ENCODE measurements at regions not wholly inside any gene's neighbourhood (a gene's known extent, or its start where the extent isn't known, plus 50 kb on each side); places are given as distances from the start of the nearest gene placed in this dataset.
A peak's percentile ranks its signal among the peaks of the same experiment; 100 is the strongest.

DNA sequence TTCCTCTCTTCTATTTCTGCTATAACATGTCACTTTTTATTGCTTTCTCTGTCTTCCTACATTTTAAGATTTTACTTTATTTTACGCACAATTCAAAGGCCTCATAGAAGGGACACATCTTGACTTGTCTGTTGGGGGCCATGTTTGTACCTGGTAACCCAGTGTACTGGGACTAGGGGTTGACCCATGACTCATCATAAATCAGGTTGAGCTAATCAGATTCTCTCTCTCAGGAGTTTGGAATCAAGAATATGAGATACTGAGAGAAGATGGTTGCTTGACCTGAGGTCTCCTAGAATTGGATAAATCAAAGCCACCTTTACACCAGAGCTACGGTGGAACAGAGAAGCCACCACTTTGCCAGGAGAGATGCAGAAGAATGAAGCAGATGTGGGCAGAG is 153.0 kb downstream of the UXS1 start:
- Histone ChIP-seq H3K9me3 (no peaks in the 10 kb centered on the region), H3K27ac (no peak overlapping the region), H3K4me1 (no peaks in the 10 kb centered on the region), H3K27me3 (no peaks in the 10 kb centered on the region), H3K36me3 (no peaks in the 10 kb centered on the region), H3K4me3 (no peak overlapping the region)
- no peak for DNase-seq
- TF ChIP-seq POLR2A (IDR thresholded peaks at IDR 0.05) = no peak
- TF ChIP-seq, protein P1, sequence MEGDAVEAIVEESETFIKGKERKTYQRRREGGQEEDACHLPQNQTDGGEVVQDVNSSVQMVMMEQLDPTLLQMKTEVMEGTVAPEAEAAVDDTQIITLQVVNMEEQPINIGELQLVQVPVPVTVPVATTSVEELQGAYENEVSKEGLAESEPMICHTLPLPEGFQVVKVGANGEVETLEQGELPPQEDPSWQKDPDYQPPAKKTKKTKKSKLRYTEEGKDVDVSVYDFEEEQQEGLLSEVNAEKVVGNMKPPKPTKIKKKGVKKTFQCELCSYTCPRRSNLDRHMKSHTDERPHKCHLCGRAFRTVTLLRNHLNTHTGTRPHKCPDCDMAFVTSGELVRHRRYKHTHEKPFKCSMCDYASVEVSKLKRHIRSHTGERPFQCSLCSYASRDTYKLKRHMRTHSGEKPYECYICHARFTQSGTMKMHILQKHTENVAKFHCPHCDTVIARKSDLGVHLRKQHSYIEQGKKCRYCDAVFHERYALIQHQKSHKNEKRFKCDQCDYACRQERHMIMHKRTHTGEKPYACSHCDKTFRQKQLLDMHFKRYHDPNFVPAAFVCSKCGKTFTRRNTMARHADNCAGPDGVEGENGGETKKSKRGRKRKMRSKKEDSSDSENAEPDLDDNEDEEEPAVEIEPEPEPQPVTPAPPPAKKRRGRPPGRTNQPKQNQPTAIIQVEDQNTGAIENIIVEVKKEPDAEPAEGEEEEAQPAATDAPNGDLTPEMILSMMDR (IDR thresholded peaks at IDR 0.05) = no peak

DNA sequence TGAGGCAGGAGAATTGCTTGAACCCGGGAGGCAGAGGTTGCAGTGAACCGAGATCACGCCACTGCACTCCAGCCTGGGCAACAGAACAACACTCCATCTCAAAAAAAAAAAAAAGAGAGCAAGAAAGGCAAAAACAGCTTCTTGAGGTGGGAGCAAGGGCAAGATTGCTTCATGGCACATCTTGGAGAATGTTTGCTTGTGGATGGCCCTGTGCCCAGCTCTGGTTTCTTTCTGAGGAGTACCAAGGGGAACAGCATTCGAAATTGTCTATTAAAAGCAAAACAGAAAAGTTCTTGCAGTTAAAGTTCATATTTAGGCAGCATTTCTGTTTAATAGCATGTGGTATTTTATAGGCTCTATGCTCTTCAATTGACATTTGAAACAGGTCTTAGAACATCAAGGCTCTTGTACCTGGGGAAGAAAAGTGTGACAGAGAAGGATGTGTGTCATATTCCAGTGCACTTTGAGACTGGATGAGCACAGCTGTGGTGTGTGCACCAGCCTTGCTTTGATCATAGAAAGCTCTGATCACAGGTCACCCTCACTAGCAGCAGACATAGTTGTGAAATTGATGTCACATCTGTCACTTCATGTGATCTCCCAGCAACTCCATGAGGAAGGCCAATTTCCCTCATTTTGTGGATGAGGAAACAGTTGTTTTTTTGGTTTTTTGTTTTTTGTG is 154.3 kb downstream of the UXS1 start:
- H3K4me3 ChIP-seq = no peak overlapping the region
- H3K27me3 ChIP-seq = no peaks in the 10 kb centered on the region
- TF ChIP-seq POLR2A (IDR thresholded peaks at IDR 0.05) = no peak
- TF ChIP-seq, protein P1 (IDR thresholded peaks at IDR 0.05) = no peak
- no peaks in the 10 kb centered on the region for H3K36me3 ChIP-seq
- H3K4me1 ChIP-seq = no peaks in the 10 kb centered on the region
- no peaks in the 10 kb centered on the region for H3K9me3 ChIP-seq
- peak in 1 of 3 donors; percentile 57 for DNase-seq
- H3K27ac ChIP-seq = no peak overlapping the region

DNA sequence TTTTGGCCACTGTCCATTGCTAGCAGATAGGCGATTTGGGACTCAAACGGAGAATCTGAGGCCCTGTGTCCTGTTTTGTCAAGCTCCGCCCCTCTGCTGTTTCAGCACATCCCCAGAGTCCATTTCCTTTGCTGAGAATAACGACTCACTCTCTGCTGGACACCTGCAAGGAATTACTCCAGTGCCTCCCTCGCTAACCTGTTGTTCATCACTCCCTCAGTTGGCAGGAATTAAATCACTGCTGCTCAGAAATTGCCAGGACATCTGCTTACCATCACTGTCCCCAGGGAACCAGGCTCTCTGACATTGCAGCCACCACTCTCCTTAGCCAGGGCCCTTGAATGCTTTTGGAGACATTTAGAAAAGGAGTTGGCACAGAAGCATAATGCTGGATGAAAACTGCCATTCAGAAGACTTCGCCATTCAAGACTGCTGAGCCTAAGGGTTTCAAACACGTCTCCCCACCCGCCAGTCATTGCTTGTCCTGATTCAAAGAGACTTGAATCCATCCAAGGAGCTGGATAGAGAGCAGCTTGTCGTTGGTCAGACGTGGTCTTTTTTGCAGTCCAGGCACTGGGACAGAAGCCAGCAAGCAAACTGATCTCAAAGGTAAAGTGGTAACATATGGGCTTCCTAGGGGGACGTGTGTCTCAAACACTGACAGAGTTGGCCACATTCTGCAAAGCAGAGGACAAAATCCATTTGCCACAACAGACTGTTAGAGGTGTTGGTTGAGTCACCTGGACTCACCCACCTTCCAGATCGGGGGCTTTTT is 155.3 kb downstream of the UXS1 start:
- no peak overlapping the region for H3K4me3 ChIP-seq
- TF ChIP-seq POLR2A (IDR thresholded peaks at IDR 0.05) = no peak
- TF ChIP-seq, protein P1 (IDR thresholded peaks at IDR 0.05) = no peak
- no peaks in the 10 kb centered on the region for H3K4me1 ChIP-seq
- no peak overlapping the region for H3K27ac ChIP-seq
- no peaks in the 10 kb centered on the region for H3K36me3 ChIP-seq
- no peaks in the 10 kb centered on the region for H3K9me3 ChIP-seq
- no peak for DNase-seq
- no peaks in the 10 kb centered on the region for H3K27me3 ChIP-seq

DNA sequence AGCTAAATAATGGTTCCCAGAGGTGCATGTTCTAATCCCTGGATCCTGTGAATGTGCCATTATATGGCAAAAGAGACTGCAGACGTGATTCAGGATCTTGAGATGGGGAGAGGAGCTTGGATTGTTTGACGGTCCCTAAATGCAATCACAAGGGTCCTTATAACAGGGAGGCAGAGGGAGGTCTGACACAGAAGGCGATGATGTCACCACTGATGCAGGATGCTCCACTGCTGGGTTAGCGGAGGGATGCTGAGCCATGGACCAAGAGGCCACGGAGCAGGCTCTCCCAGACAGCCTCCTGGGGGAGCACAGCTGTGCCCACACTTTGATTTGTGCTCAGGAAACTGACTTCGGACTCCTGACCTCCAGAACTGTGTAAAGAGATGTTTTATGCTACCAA is 156.2 kb downstream of the UXS1 start:
- H3K4me1 ChIP-seq = no peaks in the 10 kb centered on the region
- TF ChIP-seq, protein P1 (IDR thresholded peaks at IDR 0.05) = no peak
- TF ChIP-seq POLR2A (IDR thresholded peaks at IDR 0.05) = no peak
- H3K27me3 ChIP-seq = no peaks in the 10 kb centered on the region
- H3K36me3 ChIP-seq = no peaks in the 10 kb centered on the region
- H3K4me3 ChIP-seq = no peak overlapping the region
- H3K9me3 ChIP-seq = no peaks in the 10 kb centered on the region
- DNase-seq = no peak
- H3K27ac ChIP-seq = no peak overlapping the region

DNA sequence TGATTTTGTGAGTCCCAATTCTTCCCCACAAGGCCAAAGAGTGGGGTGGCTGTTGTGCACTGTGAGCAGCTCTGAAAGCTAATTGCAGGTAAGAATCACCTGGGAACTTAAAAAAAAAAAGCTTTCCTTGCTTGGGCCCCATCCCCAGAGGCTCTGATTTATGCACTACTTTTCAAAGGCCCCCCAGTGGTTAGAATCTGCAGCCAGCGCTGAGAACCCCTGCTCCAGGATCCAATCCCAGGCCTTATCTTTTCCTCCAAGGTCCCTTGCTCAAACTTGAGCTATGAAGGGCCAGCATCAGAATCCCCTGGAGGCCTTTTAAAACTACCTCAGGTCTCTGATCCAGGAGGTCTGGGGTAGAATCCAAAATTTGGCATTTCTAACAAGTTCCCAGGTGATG is 156.8 kb downstream of the UXS1 start:
- Histone ChIP-seq H3K27me3 (no peaks in the 10 kb centered on the region), H3K36me3 (no peaks in the 10 kb centered on the region), H3K4me3 (no peak overlapping the region), H3K4me1 (no peaks in the 10 kb centered on the region), H3K9me3 (no peaks in the 10 kb centered on the region), H3K27ac (no peak overlapping the region)
- DNase-seq = no peak
- TF ChIP-seq POLR2A (IDR thresholded peaks at IDR 0.05) = no peak
- TF ChIP-seq, protein P1 (IDR thresholded peaks at IDR 0.05) = no peak
